G401 (cell line): ENCODE measurements at regions not wholly inside any gene's neighbourhood (a gene's known extent, or its start where the extent isn't known, plus 50 kb on each side); places are given as distances from the start of the nearest gene placed in this dataset.
"Not testable (repeated sequence)": the region's sequence is repeated elsewhere in the genome, so short reads cannot be mapped to it uniquely, and the experiment has no call there.

Experiments
- DNase-seq: peaks from one replicate; pipeline ENCODE4 v3.0.0-alpha.2; 2015; ENCODE audit warnings: low spot score
- in situ Hi-C: cut with HindIII; loops from 2 replicates; pipeline ENCODE4 v1.10.0; 2016; ENCODE audit warnings: low sequenced_read_pairs, mixed read lengths

GRCh38 chr2:7627583-7627982 is 710.4 kb downstream of the RNF144A start:
- in situ Hi-C loops, result no loop called here
- no peak for DNase-seq

- in situ Hi-C loops, result no loop called here
Observed at GRCh38 chr2:7632420-7632819, 715.2 kb downstream of the RNF144A start.

GRCh38 chr2:7633566-7634153 is 716.4 kb downstream of the RNF144A start:
- DNase-seq, result no peak
- in situ Hi-C loops, result no loop called here

More at GRCh38 chr2:7632420-7632819, 715.2 kb downstream of the RNF144A start:
- no peak for DNase-seq

GRCh38 chr2:7634409-7634808 is 717.2 kb downstream of the RNF144A start:
- in situ Hi-C loops, result no loop called here
- DNase-seq, result no peak

GRCh38 chr2:7639476-7639875 is 722.3 kb downstream of the RNF144A start:
- DNase-seq, result no peak
- in situ Hi-C loops, result no loop called here

- DNase-seq, in situ Hi-C loops: not testable (repeated sequence)
Observed at GRCh38 chr2:7641272-7641671, 724.1 kb downstream of the RNF144A start.

GRCh38 chr2:7646024-7646423 is 728.8 kb downstream of the RNF144A start:
- DNase-seq, result no peak

GRCh38 chr2:7646661-7647060 is 729.4 kb downstream of the RNF144A start:
- in situ Hi-C loops, result no loop called here
- peak; percentile 84 for DNase-seq

More at GRCh38 chr2:7646024-7646423, 728.8 kb downstream of the RNF144A start:
- in situ Hi-C loops, result no loop called here

- peak; percentile 88 for DNase-seq
- in situ Hi-C loops, result no loop called here
Observed at GRCh38 chr2:7648221-7648795, 731.1 kb downstream of the RNF144A start.

- DNase-seq, result peak; percentile 75
- in situ Hi-C loops, result no loop called here
Observed at GRCh38 chr2:7649461-7650228, 732.4 kb downstream of the RNF144A start.

- no peak for DNase-seq
- in situ Hi-C loops, result no loop called here
Observed at GRCh38 chr2:7653617-7654016, 736.4 kb downstream of the RNF144A start.

GRCh38 chr2:7655629-7656028 is 738.4 kb downstream of the RNF144A start:
- DNase-seq, result no peak
- in situ Hi-C loops, result no loop called here

GRCh38 chr2:7657526-7657925 is 740.3 kb downstream of the RNF144A start:
- in situ Hi-C loops, result not testable (repeated sequence)
- DNase-seq, result peak; percentile 37

- in situ Hi-C loops, result no loop called here
- DNase-seq, result no peak
Observed at GRCh38 chr2:7658486-7658885, 741.3 kb downstream of the RNF144A start.

GRCh38 chr2:7660816-7661215 is 743.6 kb downstream of the RNF144A start:
- in situ Hi-C loops, result no loop called here
- DNase-seq, result no peak

- in situ Hi-C loops, result no loop called here
Observed at GRCh38 chr2:7661502-7661901, 744.3 kb downstream of the RNF144A start.

GRCh38 chr2:7665880-7666279 is 748.7 kb downstream of the RNF144A start:
- in situ Hi-C loops, result no loop called here
- no peak for DNase-seq

More at GRCh38 chr2:7661502-7661901, 744.3 kb downstream of the RNF144A start:
- no peak for DNase-seq

GRCh38 chr2:7666596-7667259 is 749.5 kb downstream of the RNF144A start:
- DNase-seq, result peak; percentile 99
- in situ Hi-C loops, result no loop called here

GRCh38 chr2:7667260-7667757 is 750.1 kb downstream of the RNF144A start:
- DNase-seq, result no peak
- in situ Hi-C loops, result no loop called here
